Glomerular visceral epithelial cell (primary cell): ENCODE measurements at regions not wholly inside any gene's neighbourhood (a gene's known extent, or its start where the extent isn't known, plus 50 kb on each side); places are given as distances from the start of the nearest gene placed in this dataset.

Experiments
- DNase-seq: peaks from one replicate; pipeline ENCODE4 v3.0.0-alpha.2; 2016; ENCODE audit errors: extremely low spot score

DNA sequence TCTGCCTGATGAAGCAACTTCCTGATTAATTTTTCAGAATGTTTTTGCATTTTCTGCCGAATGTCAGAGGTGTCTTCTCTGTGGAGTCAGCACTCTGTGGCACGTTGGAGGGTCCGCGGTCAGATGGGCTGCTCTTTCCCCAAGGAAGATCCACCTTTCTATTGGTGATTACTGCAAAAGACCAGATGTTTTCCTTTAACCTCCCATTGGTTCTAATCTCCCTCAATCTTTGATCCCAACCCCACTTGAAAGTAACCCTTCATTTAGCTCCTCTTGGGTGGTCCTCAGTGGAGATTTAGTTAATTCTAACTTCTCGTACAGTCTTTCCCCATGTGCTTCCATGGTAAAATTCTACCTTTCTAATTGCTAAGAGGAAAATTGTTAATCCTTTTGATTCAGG lies 397.7 kb upstream of the DDHD1 start:
- DNase-seq: no peak

DNA sequence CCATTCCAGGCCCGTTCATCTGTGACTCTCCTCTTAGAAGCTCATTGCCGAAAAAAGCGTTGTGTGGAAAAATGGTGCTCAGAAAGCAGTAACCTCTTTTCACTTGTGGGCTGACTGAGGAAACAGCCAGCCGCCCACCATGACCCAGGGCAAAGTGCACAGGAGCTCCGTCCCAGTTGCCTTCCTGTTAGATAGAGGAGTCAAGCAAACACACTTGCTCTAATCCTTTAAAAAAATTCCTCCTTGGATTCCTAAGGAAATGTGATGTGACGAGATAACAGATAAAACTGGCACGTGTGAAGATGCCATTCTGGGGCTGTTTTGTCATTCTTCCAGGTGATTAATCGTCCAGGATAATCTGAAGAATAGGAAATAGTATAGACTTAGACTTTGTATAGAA lies 396.8 kb upstream of the DDHD1 start:
- no peak for DNase-seq

DNA sequence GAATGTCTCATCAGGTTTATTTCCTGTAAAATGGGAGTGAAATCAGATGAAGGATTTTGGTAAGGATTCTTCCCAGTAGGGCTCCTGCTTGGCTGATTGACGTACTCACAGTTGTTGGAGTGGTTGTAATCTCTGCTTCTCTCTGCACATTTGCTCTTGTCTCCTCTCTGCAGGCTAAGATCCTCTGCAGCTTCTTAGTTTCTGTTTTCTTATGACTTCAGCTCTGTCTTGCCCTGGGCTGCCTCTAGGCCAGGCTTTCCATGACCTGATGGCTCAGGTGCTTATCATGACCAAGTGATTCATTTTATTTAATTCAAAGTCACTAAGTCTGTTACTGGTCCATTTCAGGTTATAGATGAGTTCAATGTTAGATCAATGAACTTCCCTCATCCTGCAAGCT lies 394.5 kb upstream of the DDHD1 start:
- DNase-seq: no peak

DNA sequence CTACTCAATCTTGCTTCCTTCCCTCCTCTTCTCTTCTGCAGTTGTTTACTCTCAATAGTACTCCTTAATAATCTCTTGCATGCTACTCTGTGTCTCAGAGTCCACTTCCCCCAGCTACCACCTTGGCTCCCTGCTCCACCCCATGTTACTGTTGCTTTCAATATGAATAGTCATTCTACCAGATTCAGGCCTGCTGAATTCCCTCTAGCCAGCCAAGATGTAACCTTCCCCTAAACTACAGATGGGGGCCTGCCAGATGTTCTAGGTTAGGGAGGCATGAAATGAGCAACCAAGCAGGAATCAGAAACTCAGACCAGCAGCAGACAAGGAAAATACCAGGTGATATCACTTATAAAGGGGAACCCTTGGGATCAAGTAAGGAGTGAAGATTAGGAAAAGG lies 392.1 kb upstream of the DDHD1 start:
- no peak for DNase-seq

DNA sequence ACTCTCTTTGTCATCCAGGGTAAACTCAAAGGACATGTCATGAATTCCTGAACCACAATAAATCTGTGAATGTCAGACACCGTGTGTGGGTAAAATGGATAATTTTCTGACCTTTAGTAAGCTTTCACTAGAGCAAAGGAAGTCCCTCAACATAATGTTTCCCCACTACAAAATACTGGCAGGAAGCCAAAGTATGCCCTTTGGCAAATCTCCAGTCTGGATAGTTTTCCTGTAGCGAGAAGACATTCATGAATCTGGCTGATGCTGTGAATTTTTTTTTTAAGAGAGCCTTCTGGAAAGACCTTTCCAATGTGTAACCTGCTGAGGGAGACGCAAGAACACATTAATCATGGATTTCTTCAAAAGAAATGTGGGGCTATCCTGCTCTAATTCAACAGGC lies 389.6 kb upstream of the DDHD1 start:
- peak; percentile 73 for DNase-seq

DNA sequence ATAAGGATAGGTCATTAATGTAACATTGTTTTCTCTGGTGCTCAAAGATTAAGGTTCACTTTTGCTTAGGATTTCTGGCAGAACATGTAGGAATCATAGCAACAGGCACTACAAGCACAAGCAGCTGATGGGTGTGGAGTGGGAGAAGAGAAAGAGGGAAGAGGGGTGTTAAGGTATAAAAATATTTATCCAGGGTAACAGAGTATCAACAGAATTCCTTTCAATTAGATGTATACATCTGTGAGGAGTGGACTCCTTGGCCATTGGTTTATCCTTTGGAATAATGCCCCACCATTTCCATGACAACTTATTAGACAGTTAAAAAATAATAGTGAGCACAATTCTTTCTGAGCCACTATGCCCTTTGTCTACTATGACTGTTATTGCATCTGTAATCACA lies 388.3 kb upstream of the DDHD1 start:
- DNase-seq: no peak

DNA sequence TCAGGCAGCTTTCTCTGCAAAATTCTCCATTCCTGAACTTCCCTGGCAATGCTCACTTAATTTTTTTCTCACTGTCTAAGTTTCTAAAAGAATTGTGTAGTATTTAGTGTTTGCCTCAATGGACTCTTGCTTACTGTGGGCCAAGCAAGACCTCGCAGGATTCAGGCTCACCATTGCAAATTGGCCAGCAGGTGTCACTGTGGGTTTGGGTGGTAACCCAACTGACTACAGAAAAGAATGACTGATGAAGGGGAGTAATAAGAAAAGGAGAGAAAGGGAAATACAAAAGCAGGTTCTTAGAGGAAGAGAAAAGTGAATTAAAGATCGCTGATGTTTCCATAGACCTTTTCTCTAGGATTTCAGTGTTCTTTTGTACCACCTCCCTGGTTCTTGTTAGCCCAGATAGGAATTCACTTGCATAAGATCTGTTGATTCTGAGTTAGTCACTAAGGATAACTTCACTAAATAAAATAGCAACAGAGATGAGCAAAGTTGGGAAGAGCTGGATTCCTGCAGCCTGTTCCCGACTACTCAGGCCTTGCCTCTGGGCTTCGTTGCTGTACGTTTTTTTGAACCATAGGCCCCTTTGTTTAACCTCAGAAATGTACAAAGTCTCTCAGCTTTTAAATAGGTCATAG lies 386.5 kb upstream of the DDHD1 start:
- peak; percentile 76 for DNase-seq

DNA sequence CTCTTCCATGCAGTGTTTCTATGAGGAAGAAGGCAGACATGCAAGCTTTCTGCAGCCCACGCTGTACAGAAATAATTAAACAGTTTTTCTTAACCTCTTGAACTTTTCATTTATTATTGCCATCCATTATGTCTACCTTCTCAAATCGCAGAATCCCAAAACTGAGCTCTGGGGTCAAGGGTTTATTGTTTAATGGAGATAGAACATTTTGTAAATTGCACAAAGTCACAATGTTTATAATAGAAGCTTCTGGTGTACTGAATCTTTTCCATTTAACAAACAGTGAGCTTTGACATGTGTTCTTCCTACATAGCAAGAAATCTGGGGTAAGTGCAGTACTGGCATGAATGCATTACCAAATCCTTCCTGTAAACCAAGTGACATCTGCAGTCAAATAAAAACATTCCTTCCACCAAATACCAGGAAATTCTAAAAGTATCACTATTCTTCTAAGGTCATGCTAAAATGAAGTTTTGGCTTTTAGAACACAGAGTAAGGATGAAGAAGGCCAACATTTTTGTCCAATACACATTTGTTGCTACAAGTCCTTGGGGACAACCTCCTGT lies 385.3 kb upstream of the DDHD1 start:
- DNase-seq: no peak

DNA sequence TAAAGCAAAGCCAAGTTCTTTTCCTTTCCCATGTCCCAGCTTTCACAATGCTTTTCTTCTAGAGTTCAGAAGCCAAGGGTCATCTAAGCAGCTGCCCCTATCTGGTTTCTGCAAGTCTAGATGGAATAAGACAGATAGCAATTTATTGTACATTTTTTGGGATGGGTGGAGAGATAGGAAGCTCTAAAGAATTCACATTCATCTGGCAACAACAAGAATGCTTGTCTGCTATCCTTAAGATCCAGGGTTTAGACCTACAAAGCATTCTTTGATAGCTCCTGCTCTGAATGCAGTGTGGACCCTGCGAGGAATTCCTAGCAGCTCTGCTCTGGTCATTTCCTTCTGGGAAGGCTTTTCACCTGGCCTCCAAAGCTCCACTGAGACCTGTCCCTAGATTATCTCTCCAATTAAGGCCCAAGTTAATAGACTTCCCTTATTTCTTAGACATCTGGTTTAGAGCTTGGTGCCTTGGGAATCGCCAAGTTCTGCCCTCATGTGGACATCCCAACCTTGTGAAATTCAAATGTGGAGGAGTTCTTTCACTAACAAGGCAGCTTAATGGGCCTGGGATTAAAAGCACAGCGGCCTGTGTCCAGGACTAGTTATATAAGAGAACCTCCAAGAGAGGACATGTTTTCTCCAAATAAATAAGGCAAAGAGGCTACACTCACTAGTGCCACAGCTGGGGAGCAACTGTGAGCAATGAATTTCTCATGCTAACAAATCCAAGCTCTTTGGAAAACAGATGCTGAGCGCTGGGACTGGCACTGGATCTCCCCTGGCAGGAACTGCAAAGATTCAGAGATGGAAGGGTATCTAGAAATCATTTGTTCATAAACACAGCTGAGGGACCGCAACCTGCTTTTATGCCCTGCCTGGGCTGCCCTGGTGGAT lies 384.5 kb upstream of the DDHD1 start:
- DNase-seq: no peak

DNA sequence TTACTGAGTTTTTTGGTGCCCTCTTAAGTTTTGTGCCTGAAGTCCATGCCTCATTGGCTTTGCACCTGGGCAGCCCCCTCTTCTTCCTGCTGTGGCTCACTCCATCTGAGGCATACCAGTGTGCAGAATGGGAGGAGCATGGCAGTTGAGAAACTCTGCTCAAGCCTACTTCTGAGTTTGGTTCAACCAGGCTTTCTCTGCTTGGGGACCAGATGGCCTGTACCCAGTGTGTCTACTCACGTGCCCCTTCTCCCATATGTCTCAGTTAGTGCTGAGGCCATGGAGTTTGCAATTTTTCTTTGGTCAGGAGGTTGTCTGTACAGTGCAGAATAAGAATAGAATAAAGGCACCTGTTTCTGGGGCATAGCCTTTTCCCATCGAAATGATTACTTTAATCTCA lies 383.3 kb upstream of the DDHD1 start:
- DNase-seq: no peak

DNA sequence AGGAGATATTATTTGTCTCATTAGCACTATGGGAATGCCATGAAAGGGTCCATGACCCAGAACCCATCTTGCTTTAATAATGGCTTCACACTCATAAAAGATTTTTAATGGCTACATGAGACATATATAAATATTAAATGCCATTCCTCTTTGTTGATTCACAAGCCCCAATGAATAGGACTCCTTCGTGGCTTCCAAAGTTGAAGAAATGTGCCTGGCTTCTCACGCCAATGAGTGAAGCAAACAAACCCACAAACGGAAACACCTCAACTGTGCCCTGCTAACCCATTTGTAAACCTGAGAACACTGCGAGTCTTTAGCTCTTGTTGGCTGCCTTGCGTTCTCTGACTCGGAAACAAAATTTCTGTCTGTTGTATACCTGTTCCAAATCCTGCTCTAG lies 381.7 kb upstream of the DDHD1 start:
- no peak for DNase-seq

DNA sequence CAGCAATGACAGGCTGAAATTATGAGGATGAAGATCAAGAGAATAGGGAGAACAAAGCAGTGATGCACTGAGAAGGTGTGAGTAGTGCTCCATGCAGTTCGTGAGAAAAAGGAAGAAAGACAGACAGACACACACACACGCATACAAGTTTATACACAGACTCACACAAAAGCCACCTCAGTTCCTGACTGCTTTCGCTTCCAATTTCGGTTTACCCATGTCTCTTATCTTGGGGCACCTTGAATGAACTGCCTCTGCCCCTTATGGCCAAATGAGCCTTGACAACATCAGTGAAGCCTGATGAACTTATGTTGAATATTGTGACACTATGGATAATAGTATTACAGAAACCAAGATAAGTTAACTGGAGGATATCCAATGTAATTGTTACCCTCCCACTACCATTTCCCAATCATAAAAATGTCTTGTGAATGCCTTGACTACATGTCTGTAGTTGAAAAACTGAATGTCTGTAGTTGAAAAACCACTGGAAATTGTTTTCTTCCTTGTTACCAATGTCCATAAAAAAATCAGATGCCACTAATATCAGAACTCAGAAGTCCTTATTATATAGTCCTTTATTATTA lies 380.4 kb upstream of the DDHD1 start:
- no peak for DNase-seq

DNA sequence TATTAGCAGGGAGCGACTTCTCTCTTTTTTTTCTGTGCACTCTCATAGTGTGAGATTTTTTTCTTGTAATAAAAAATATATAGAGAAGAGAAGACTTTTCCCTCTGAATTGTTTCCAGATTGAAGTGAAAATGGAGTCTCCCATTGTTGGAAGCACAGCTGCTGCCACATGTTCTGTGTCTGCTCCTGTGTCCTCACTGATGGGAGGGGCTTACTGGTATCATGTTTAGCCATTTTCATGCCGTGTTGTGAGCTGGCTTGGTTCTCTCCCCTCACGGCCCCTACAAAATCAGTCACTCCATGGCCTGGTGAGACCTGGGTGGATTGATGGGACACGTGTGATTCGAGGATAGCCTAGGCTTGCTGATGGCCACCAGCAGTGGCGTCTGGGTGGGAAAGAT lies 379.7 kb upstream of the DDHD1 start:
- DNase-seq: no peak

DNA sequence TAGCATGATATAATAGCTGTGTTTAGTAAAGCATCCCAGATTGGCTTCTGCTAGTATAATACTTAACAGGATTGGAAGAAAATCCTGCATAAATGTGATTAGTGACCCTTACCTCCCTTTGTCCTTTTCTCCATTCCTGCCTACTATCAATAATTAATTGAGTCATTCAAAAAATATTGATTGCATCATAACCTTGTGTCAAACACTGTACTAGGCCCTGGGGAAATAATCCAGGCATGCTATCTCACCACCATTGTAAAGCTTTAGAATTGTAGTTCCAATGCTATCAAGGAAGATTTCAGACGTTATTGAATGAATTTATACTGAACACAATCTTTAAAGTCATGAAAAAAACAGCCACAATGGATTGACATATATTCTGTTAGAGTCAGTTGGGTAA lies 378.6 kb upstream of the DDHD1 start:
- DNase-seq: no peak

DNA sequence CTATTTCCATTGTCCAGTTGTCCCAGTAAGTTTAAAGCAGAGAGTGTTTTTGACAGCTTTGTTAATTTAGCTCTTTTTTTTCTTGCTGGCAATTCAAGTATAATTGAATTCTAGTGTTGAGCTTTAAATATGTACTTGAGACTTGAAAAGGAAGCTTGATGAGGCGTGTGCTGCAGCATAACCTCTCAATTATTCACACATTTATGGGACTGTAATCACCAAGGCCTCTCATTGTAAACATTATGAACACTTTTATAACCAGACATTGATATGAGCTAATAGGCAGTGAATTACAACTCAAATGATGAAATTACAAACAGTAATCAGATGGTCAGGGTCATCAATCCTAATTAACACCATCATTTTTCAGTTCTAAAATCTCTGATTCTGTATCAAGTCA lies 378.0 kb upstream of the DDHD1 start:
- DNase-seq: no peak

DNA sequence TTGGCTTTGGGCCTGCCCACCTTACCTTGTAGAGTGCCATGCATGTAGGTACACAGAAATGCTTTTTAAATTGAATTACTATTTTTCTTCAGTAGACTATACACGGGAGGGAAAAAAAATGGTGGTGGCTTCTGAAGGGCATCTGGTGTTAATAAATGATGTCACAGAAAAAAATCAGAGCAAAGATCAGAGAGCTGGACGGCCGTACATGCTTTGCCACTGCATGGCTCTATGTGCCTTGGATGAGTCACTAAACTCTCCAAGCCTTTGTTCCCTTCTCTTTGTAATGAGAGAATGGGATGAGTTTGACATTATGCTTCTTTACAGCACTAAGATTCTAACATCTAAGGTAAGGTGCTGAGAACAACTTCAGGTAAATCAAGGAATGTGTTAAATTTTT lies 376.4 kb upstream of the DDHD1 start:
- no peak for DNase-seq

DNA sequence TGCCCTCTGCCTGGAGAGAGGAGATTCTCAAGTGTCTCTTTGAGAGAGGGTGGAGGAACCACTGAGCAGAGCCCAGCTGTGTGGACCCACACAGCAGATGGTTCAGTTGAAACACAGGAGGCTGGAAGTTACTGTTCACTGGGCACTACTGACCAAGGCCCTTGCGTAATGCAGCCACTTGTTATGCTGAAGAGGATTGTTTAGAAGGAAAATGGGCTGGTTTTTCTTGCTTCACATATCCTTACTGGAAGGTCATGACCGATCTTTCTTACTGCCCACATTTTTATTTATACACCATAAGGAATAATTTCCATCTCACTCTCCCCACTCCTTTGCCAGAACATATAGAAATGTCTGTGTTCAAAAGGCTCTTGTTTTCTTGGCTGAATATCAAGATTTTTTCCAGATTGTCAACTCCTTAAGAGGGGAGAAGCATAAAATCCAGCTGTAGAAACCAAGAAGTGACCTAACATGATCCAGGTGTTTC lies 375.1 kb upstream of the DDHD1 start:
- DNase-seq: no peak

DNA sequence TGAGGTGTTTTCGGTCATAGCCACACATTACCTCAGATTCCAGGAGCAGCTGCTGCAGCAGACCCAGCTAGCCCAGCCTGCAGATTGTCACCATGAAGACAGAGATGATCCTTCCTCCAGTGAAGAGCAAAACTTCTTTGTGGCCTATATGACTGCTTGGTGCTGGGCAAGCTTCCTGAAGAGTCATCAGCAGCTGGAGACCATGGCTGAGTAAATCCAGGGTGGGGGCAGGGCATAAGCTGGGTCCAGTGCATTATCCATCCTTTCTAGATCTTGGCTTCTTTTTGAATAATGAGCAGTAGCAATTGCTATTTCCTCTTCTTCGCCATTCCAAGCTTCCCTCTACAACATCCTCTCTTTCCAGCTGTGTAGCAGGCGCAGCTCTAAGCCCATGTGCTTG lies 373.1 kb upstream of the DDHD1 start:
- no peak for DNase-seq

DNA sequence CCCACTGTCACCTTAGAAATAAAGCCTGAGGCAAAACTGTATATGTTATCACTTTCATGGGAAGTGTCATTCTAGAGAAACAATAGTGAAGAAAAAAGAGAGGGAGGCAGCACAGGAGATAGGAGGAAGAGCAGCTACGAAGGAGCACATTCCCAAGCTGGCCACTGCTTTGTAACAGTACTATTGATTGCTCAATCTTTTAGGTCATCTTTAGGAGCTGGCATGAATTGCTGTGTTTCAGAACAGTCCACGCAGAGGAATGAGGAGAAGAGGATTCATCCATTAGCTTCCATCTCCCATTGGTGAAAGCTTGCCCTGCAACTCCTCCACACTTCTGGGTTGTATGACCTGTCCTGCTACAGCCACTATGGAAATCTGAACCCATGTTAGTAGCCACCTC lies 372.5 kb upstream of the DDHD1 start:
- DNase-seq: no peak

DNA sequence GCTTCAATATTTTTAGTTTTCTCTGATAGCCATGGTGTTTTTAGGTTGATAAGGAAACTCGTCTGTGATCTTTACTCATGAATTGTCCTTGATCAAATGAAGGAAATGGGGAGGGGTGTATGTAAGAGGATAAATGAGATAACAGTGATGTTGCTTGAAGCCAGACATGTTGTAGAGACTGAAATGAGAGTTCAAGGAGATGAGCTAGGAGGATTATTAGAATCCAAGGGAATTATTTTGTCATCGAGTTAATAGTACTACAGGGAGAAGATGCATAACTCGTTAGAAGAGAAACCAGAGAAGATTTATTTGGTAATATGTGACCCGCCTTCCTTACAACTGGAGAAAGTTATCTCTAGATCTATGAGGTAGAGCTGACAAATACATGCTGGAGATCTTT lies 371.3 kb upstream of the DDHD1 start:
- no peak for DNase-seq

DNA sequence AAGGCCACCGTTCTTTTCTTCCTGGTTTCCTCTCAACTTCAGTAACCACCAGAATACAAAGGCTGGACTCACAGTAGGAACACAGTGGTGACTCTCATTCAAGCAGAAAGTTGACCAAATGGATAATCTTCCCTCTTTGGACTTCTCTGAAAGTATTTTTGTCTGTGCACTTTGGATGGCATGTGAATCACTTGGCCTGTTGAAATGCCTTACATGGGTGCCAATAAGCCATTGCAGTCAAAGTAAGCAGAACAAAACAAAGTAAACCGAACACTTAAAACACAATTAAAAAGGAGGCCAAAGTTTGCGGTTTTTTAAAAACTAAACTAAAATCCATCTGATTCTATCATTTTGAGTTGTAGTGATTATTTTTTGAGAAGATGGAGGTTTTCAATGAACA lies 370.1 kb upstream of the DDHD1 start:
- no peak for DNase-seq

DNA sequence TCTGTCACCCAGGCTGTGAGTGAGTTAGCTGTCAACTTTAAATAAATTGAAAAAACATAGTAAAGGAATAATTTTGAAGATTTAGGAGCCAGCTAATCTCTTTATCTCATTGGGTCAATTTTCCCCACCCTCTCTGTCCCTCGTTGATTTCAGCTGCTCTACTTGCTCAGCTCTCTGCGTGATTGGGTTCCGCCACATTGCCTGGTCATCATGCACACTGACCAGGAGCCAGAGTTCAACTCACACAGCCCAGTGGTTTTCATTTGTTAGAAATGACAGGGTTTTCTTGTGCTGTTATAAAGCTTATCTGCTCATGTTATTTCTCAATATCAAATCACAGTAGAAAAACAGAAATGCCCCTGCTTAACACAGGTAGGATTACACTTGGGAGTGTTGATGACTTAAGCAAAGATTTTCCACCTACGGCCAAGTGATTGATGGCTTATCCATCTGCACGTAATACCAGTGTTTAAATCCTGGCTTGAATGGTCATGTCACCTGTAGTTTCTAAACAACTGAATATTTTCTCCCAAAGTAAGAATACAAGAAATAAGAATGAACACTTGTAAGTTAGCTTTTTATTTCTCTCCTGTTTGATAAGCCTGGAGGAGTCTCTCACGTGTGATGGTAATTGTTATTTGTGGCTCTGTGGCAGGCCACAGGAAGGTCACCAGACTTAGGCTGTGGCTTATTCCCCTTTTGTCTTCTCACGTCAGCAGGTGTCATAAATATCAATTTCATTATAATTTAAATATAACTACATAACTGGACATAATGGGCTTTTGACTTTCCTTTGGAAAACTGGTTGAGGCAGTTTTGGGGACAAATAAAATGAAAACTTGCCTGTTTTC lies 367.2 kb upstream of the DDHD1 start:
- no peak for DNase-seq
